Neutrophil (primary cell): ENCODE measurements at regions not wholly inside any gene's neighbourhood (a gene's known extent, or its start where the extent isn't known, plus 50 kb on each side); places are given as distances from the start of the nearest gene placed in this dataset.

Experiments
- H3K27ac ChIP-seq: fragments of 200-600 bp; sonication (generic); 2 replicates; pipeline ENCODE4 v1.5.1; 2016; ENCODE audit warnings: mild to moderate bottlenecking, moderate library complexity
- H3K27me3 ChIP-seq: fragments of 200-600 bp; sonication (generic); 2 replicates; pipeline ENCODE4 v1.6.0; 2016; ENCODE audit warnings: mild to moderate bottlenecking
- H3K36me3 ChIP-seq: fragments of 200-600 bp; sonication (generic); 2 replicates; pipeline ENCODE4 v1.5.1; 2017
- H3K4me1 ChIP-seq, 2 experiments: fragments of 200-600 bp in 1 of 2; sonication (generic) in 1 of 2; 1 replicate in 1 of 2; 2 replicates in 1 of 2; pipeline versions ENCODE4 v1.5.1 to v1.6.1; 2013 to 2016; ENCODE audit warnings: low read depth in 1 of 2, low read length in 1 of 2, mild to moderate bottlenecking in 1 of 2, moderate library complexity in 1 of 2; ENCODE audit not compliant: control insufficient read depth in 1 of 2, insufficient read depth in 1 of 2
- H3K4me3 ChIP-seq, 2 experiments: fragments of 200-600 bp in 1 of 2; sonication (generic) in 1 of 2; 1 replicate in 1 of 2; 2 replicates in 1 of 2; pipeline ENCODE4 v1.5.1; 2013 to 2016; ENCODE audit warnings: low read depth in 1 of 2, low read length in 1 of 2, mild to moderate bottlenecking in 1 of 2, moderate library complexity in 1 of 2
- H3K9me3 ChIP-seq: fragments of 200-600 bp; sonication (generic); 2 replicates; pipeline ENCODE4 v1.5.1; 2016
- CTCF ChIP-seq: fragments of 200-600 bp; sonication (generic); IDR thresholded peaks from 2 replicates; pipeline ENCODE4 v1.5.1; 2016; ENCODE audit warnings: antibody characterized with exemption

DNA sequence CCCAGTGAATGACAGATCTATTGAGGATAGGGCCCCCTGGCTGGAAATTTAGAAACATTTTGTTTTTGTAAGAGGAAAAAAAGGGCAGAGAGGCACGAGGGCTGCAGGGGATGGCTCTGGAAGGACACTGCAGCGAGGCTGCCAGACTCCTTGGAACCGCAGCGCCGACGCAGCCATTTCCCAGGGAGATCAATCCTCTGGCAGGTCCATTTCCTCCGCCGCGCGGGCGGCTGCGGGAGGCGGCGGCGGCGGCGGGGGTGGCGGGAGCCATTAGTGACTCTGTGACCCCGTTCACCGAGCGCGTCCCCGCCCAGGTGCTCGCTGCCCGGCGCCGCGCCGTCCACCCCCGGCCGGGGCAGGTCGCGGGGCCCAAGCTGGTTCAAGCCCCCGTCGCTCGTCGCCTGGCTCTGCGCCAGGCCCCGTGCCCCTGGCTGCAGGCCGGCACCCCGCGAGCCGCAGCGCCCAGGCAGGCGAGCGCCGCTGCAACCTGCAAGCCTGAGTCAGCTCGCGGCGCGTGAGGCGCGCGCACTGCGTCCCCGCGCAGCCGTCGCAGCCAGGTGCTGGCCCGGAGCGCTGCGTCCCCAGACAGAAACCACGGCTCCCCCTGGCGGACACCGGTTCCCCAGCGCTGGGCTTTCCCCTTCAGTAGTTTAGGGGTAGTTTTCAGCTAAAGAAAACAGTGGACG lies 192.6 kb downstream of the KATNAL1 start:
- Histone ChIP-seq H3K36me3 (no peaks in the 10 kb centered on the region), H3K4me1 (peaks cover 9 to 10% of the 10 kb centered on the region in 2 experiments), H3K27ac (no peak overlapping the region)

DNA sequence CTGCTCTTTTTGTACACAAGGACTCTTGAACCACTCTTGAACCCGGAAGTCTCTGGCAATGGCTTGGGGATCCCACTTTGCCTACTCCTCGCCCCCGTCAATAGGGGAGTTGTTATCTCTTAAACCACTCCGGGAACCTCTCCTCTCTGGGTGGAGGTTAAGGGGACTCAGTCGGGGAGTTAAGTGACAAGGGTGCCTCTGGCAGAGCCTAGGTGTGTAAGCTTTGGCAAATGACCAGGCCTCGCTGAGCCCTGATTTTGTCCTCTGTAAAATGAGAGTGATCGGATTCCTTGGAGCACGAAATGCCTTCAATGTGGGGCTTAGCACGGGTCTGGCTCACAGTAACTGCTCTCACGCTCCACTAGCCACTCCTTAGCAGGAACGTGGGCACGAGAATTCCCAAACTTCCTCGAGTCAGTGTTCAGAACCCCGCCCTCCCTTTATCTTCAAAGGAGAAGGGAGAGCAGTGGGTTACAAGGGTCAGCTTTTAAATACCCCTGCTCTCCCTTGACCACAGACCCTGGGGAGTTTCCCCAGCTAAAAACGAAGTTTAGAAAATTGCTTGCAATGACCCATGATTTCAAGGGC lies 193.3 kb downstream of the KATNAL1 start:
- no peak overlapping the region for H3K27ac ChIP-seq

More for the DNA sequence above, 192.6 kb downstream of the KATNAL1 start:
- peaks cover 17% of the 10 kb centered on the region for H3K27me3 ChIP-seq
- peak overlapping the region; percentile 49 to 56 for H3K4me3 ChIP-seq
- TF ChIP-seq CTCF = peak; percentile 78
- H3K9me3 ChIP-seq = no peaks in the 10 kb centered on the region

GRCh38 chr13:30113551-30113950 lies 193.8 kb downstream of the KATNAL1 start:
- peaks cover 7% of the 10 kb centered on the region for H3K27me3 ChIP-seq

More for the DNA sequence above, 193.3 kb downstream of the KATNAL1 start:
- no peaks in the 10 kb centered on the region for H3K36me3 ChIP-seq
- no peaks in the 10 kb centered on the region for H3K9me3 ChIP-seq
- no peak for TF ChIP-seq CTCF
- H3K4me1 ChIP-seq = peaks cover 9 to 10% of the 10 kb centered on the region in 2 experiments
- peaks cover 10% of the 10 kb centered on the region for H3K27me3 ChIP-seq
- H3K4me3 ChIP-seq = peak overlapping the region; percentile 49 to 56

DNA sequence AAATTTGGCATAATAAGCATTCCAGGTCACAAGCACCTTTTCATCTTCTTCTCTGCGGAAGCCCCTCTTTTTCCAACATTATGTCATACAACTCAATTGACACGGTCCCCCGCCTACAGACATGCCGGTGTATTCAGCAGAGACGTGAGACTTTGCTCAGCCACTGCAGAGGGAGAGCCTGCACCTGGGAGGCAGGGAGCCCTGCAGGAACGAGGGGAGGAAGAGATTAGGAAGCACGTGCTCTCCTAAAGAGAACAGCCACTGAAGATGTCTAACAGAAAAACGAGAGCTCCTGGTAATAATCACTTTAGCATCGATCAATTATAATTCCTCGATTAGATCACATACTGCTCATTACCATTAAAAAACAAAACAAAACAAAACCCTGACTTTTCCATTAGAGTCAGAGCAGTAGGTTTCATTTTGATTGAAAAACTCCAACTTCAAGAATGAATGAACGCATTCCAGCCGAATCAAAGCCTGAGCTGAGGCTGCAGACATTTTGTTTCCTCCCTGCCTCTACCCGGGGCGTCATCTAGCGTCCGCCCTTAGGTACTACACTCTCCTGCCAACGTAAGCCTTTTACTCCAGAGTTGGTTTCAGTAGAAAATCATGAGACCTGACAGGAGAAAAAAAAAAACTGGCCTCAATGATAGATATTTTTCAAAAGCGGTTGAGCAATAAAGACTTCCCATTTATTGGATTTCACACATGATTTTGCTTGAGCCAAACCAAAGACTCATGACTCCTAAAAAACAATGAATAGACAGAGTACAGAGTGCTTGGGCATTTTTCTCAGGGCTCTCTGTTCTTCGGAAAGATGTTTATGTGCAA lies 194.5 kb downstream of the KATNAL1 start:
- H3K36me3 ChIP-seq = no peaks in the 10 kb centered on the region
- no peaks in the 10 kb centered on the region for H3K9me3 ChIP-seq
- no peak overlapping the region for H3K27ac ChIP-seq
- H3K4me1 ChIP-seq = peaks cover 19 to 22% of the 10 kb centered on the region in 2 experiments
- H3K4me3 ChIP-seq = no peak overlapping the region
- peak; percentile 80 for TF ChIP-seq CTCF
- peaks cover 7% of the 10 kb centered on the region for H3K27me3 ChIP-seq

More at GRCh38 chr13:30113551-30113950, 193.8 kb downstream of the KATNAL1 start:
- Histone ChIP-seq H3K4me3 (no peak overlapping the region), H3K4me1 (peaks cover 11 to 14% of the 10 kb centered on the region in 2 experiments), H3K9me3 (no peaks in the 10 kb centered on the region), H3K36me3 (no peaks in the 10 kb centered on the region), H3K27ac (no peak overlapping the region)
- TF ChIP-seq CTCF = no peak

GRCh38 chr13:30111810-30112209 lies 195.5 kb downstream of the KATNAL1 start:
- Histone ChIP-seq H3K27ac (no peak overlapping the region), H3K4me1 (peaks cover 29 to 32% of the 10 kb centered on the region in 2 experiments), H3K9me3 (no peaks in the 10 kb centered on the region), H3K27me3 (peaks cover 7% of the 10 kb centered on the region), H3K4me3 (no peak overlapping the region), H3K36me3 (no peaks in the 10 kb centered on the region)
- TF ChIP-seq CTCF = no peak
